HEK293T (cell line): ENCODE measurements at regions not wholly inside any gene's neighbourhood (a gene's known extent, or its start where the extent isn't known, plus 50 kb on each side); places are given as distances from the start of the nearest gene placed in this dataset.

Experiments
- CTCF ChIA-PET: fragments of 350-600 bp; formaldehyde crosslinking; extraction: SDS; loops from one replicate; lab custom pipeline; 2021; ENCODE audit warnings: antibody characterized with exemption, inconsistent platforms; lab: Yijun Ruan, JAX
- POLR2A ChIA-PET: fragments of 350-600 bp; formaldehyde crosslinking; extraction: SDS; loops from one replicate; lab custom pipeline; 2020; ENCODE audit warnings: antibody characterized with exemption, inconsistent platforms; lab: Yijun Ruan, JAX
- DNase-seq: peaks from one replicate; pipeline ENCODE4 v3.0.0; 2012; ENCODE audit warnings: mixed read lengths; ENCODE audit errors: extremely low spot score
- ARNT ChIP-seq: fragments of 450-650 bp; IDR thresholded peaks from 2 replicates; pipeline ENCODE4 v1.6.1; 2017; ENCODE audit warnings: mild to moderate bottlenecking
- BHLHE40 ChIP-seq: fragments of 450-650 bp; IDR thresholded peaks from 2 replicates; pipeline ENCODE4 v1.6.1; 2016; ENCODE audit warnings: mild to moderate bottlenecking, moderate library complexity, borderline replicate concordance
- CTBP1 ChIP-seq: fragments of 450-650 bp; IDR thresholded peaks from 2 replicates; pipeline ENCODE4 v1.6.1; 2016; ENCODE audit warnings: borderline replicate concordance
- ELF4 ChIP-seq: fragments of 450-650 bp; IDR thresholded peaks from 2 replicates; pipeline ENCODE4 v1.6.1; 2017; ENCODE audit warnings: antibody characterized with exemption
- FOXA1 ChIP-seq: fragments of 450-650 bp; IDR thresholded peaks from 2 replicates; pipeline ENCODE4 v1.6.1; 2016; ENCODE audit warnings: mild to moderate bottlenecking
- FOXK2 ChIP-seq: fragments of 450-650 bp; IDR thresholded peaks from 2 replicates; pipeline ENCODE4 v1.6.1; 2016; ENCODE audit warnings: mild to moderate bottlenecking
- FOXM1 ChIP-seq: fragments of 450-650 bp; IDR thresholded peaks from 2 replicates; pipeline ENCODE4 v1.6.1; 2017; ENCODE audit warnings: mild to moderate bottlenecking, borderline replicate concordance
- HDGF ChIP-seq: fragments of 450-650 bp; IDR thresholded peaks from 2 replicates; pipeline ENCODE4 v1.6.1; 2017; ENCODE audit warnings: antibody characterized with exemption, borderline replicate concordance
- L3MBTL2 ChIP-seq: fragments of 450-650 bp; conservative IDR thresholded peaks from 2 replicates; pipeline ENCODE4 v1.6.1; 2016; ENCODE audit warnings: mild to moderate bottlenecking
- LEF1 ChIP-seq: fragments of 450-650 bp; IDR thresholded peaks from 2 replicates; pipeline ENCODE4 v1.6.1; 2017; ENCODE audit warnings: mild to moderate bottlenecking, borderline replicate concordance
- NFRKB ChIP-seq: fragments of 450-650 bp; IDR thresholded peaks from 2 replicates; pipeline ENCODE4 v1.6.1; 2016; ENCODE audit warnings: mild to moderate bottlenecking, moderate library complexity
- PKNOX1 ChIP-seq: fragments of 450-650 bp; IDR thresholded peaks from 2 replicates; pipeline ENCODE4 v1.6.1; 2016
- SP1 ChIP-seq: fragments of 450-650 bp; IDR thresholded peaks from 2 replicates; pipeline ENCODE4 v1.6.1; 2017
- SUZ12 ChIP-seq: fragments of 450-650 bp; IDR thresholded peaks from 2 replicates; pipeline ENCODE4 v1.6.1; 2016; ENCODE audit warnings: mild to moderate bottlenecking
- TARDBP ChIP-seq: fragments of 450-650 bp; IDR thresholded peaks from 2 replicates; pipeline ENCODE4 v1.6.1; 2016
- ZNF384 ChIP-seq: fragments of 450-650 bp; IDR thresholded peaks from 2 replicates; pipeline ENCODE4 v1.6.1; 2016

GRCh38 chr13:22432690-22433089, 748.1 kb upstream of the SGCG start:
- DNase-seq, result no peak
- ChIA-PET CTCF (no interaction called here), POLR2A (no interaction called here)
- TF ChIP-seq CTBP1 (no peak), ARNT (no peak), BHLHE40 (no peak), ZNF384 (no peak), FOXK2 (no peak), PKNOX1 (no peak), NFRKB (no peak), FOXM1 (no peak), HDGF (no peak), SP1 (no peak), ELF4 (no peak), SUZ12 (no peak), TARDBP (no peak), L3MBTL2 (no peak), FOXA1 (no peak), LEF1 (no peak)

GRCh38 chr13:22447132-22447886, 733.5 kb upstream of the SGCG start:
- POLR2A ChIA-PET, result no interaction called here
- no peak for DNase-seq
- no peak for TF ChIP-seq BHLHE40
- no peak for TF ChIP-seq CTBP1
- no peak for TF ChIP-seq PKNOX1
- no peak for TF ChIP-seq HDGF
- TF ChIP-seq LEF1, result no peak
- no peak for TF ChIP-seq SP1
- TF ChIP-seq FOXK2, result no peak
- CTCF ChIA-PET, result no interaction called here

- CTCF ChIA-PET, result no interaction called here
- no peak for TF ChIP-seq FOXM1
- no peak for DNase-seq
- POLR2A ChIA-PET, result no interaction called here
Measured at GRCh38 chr13:22449251-22449650, 731.5 kb upstream of the SGCG start.

GRCh38 chr13:22451327-22451741, 729.4 kb upstream of the SGCG start:
- CTCF ChIA-PET, result no interaction called here
- POLR2A ChIA-PET, result no interaction called here
- no peak for DNase-seq

GRCh38 chr13:22454586-22454985, 726.2 kb upstream of the SGCG start:
- ChIA-PET CTCF (no interaction called here), POLR2A (no interaction called here)
- no peak for DNase-seq
- no peak for TF ChIP-seq FOXA1
- no peak for TF ChIP-seq TARDBP
- TF ChIP-seq SUZ12, result no peak
- no peak for TF ChIP-seq CTBP1
- no peak for TF ChIP-seq ZNF384
- TF ChIP-seq BHLHE40, result no peak
- TF ChIP-seq FOXK2, result no peak
- no peak for TF ChIP-seq NFRKB

More at GRCh38 chr13:22451327-22451741, 729.4 kb upstream of the SGCG start:
- no peak for TF ChIP-seq SP1
- TF ChIP-seq SUZ12, result no peak
- TF ChIP-seq BHLHE40, result no peak
- TF ChIP-seq L3MBTL2, result no peak
- no peak for TF ChIP-seq CTBP1
- TF ChIP-seq HDGF, result no peak
- TF ChIP-seq NFRKB, result no peak
- no peak for TF ChIP-seq LEF1
- no peak for TF ChIP-seq ZNF384
- TF ChIP-seq ELF4, result no peak
- no peak for TF ChIP-seq PKNOX1
- no peak for TF ChIP-seq FOXA1
- TF ChIP-seq ARNT, result no peak

GRCh38 chr13:22455036-22455435, 725.7 kb upstream of the SGCG start:
- POLR2A ChIA-PET, result no interaction called here
- no peak for DNase-seq
- TF ChIP-seq CTBP1 (no peak), ZNF384 (no peak), L3MBTL2 (no peak), FOXM1 (no peak), SUZ12 (no peak), LEF1 (no peak), ARNT (no peak), ELF4 (no peak), TARDBP (no peak), HDGF (no peak), SP1 (no peak), FOXK2 (no peak), NFRKB (no peak), BHLHE40 (no peak)
- CTCF ChIA-PET, result no interaction called here
